Natural killer cell (primary cell): ENCODE measurements at regions not wholly inside any gene's neighbourhood (a gene's known extent, or its start where the extent isn't known, plus 50 kb on each side); places are given as distances from the start of the nearest gene placed in this dataset.

Source experiments
- ATAC-seq, 3 donors: fragments of 150-1000 bp in 2 of 3; fragments of 200-7000 bp in 1 of 3; cut with Tn5 transposase; 1 replicate in 1 of 3; 2 replicates in 2 of 3; pipeline ENCODE4 v1.10.0; 2021; ENCODE audit warnings: mild to moderate bottlenecking in 2 of 3, moderate library complexity in 2 of 3
- DNase-seq, 2 donors: peaks; one replicate each; pipeline versions ENCODE4 v3.0.0 to v3.0.0-alpha.2; 2013 to 2021; ENCODE audit warnings: mixed read lengths in 1 of 2
- H3K27ac ChIP-seq: one replicate; pipeline ENCODE4 v1.5.1; 2013; ENCODE audit warnings: mild to moderate bottlenecking, low read length
- H3K27me3 ChIP-seq: one replicate; pipeline ENCODE4 v1.6.1; 2013; ENCODE audit warnings: low read length; ENCODE audit not compliant: control insufficient read depth, insufficient read depth
- H3K36me3 ChIP-seq: one replicate; pipeline ENCODE4 v1.6.1; 2013; ENCODE audit warnings: low read length; ENCODE audit not compliant: control insufficient read depth, insufficient read depth
- H3K4me1 ChIP-seq: one replicate; pipeline ENCODE4 v1.6.1; 2013; ENCODE audit warnings: low read length; ENCODE audit not compliant: control insufficient read depth, insufficient read depth
- H3K4me3 ChIP-seq: one replicate; pipeline ENCODE4 v1.5.1; 2013; ENCODE audit warnings: low read length
- H3K9me3 ChIP-seq: one replicate; pipeline ENCODE4 v1.6.1; 2013; ENCODE audit warnings: low read length; ENCODE audit not compliant: control insufficient read depth, insufficient read depth
- H3K27ac Mint-ChIP-seq, 2 donors: one replicate each; pipeline ENCODE4 v1.8.0; 2022; ENCODE audit warnings: mild to moderate bottlenecking in 2 of 2, mixed read lengths in 2 of 2, moderate library complexity in 1 of 2
- H3K27me3 Mint-ChIP-seq, 2 donors: one replicate each; pipeline ENCODE4 v1.8.0; 2022; ENCODE audit warnings: low read depth in 2 of 2, mixed read lengths in 2 of 2
- H3K36me3 Mint-ChIP-seq: one replicate; pipeline ENCODE4 v1.8.0; 2022; ENCODE audit warnings: mixed read lengths
- H3K4me1 Mint-ChIP-seq, 2 donors: one replicate each; pipeline ENCODE4 v1.8.0; 2022; ENCODE audit warnings: mixed read lengths in 2 of 2
- H3K4me3 Mint-ChIP-seq: one replicate; pipeline ENCODE4 v1.8.0; 2022; ENCODE audit warnings: mild to moderate bottlenecking, moderate library complexity, mixed read lengths
- H3K9me3 Mint-ChIP-seq, 2 donors: one replicate each; pipeline ENCODE4 v1.8.0; 2022; ENCODE audit warnings: mixed read lengths in 2 of 2
- WGBS: methylation state at CpG from one replicate; pipeline ENCODE4 v1.1.7; 2013; ENCODE audit warnings: missing lambda C conversion rate; ENCODE audit not compliant: insufficient coverage; 5-methylcytosine and 5-hydroxymethylcytosine counted together
- intact Hi-C: fragments of 100-400 bp; cut with micrococcal nuclease; formaldehyde crosslinking; loops from one replicate; pipeline ENCODE4 v1.14.2; 2022
- TF ChIP-seq, protein P1 (sequence below): fragments of 200-600 bp; IDR thresholded peaks from one replicate; pipeline ENCODE4 v1.8.0; 2022; ENCODE audit warnings: antibody characterized with exemption

DNA sequence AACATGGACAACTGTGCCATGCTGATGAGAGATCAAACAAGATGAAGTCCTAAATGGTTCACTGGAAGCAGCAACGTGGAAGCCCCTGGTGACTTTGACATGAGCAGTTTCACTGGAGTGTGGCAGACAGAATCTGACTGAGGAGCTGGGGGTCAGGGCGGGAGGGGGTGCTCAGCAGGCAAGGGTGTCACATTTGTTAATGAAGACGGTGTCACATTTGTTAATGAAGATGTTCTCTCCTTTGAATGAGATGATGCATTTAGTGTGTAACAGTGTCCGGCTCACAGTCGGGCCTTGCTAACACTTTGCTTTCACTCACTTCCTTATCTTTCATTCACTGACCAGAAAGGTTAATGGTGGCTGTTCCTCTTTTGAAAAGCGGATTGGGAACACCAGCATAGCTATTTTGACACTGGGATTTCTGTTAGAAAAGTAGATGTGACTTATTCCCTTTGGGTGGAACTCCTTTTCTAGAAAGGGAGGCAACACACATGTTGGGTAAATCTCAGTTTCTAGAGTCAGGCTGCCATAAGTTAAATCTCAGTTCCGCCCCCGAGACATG lies 693.7 kb downstream of the UQCRFS1 start:
- WGBS: 72% methylated on average over 6 of the region's 8 CpGs
- H3K4me3 ChIP-seq: no peak overlapping the region
- H3K27ac ChIP-seq: no peak overlapping the region
- no peak for DNase-seq
- TF ChIP-seq, protein P1, sequence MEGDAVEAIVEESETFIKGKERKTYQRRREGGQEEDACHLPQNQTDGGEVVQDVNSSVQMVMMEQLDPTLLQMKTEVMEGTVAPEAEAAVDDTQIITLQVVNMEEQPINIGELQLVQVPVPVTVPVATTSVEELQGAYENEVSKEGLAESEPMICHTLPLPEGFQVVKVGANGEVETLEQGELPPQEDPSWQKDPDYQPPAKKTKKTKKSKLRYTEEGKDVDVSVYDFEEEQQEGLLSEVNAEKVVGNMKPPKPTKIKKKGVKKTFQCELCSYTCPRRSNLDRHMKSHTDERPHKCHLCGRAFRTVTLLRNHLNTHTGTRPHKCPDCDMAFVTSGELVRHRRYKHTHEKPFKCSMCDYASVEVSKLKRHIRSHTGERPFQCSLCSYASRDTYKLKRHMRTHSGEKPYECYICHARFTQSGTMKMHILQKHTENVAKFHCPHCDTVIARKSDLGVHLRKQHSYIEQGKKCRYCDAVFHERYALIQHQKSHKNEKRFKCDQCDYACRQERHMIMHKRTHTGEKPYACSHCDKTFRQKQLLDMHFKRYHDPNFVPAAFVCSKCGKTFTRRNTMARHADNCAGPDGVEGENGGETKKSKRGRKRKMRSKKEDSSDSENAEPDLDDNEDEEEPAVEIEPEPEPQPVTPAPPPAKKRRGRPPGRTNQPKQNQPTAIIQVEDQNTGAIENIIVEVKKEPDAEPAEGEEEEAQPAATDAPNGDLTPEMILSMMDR: no peak
- H3K4me1 Mint-ChIP-seq: peaks cover 5 to 11% of the 10 kb centered on the region in 2 donors
- intact Hi-C loops: no loop called here
- no peak overlapping the region for H3K27ac Mint-ChIP-seq
- H3K36me3 Mint-ChIP-seq: no peaks in the 10 kb centered on the region
- no peaks in the 10 kb centered on the region for H3K27me3 ChIP-seq
- H3K9me3 Mint-ChIP-seq: no peaks in the 10 kb centered on the region
- H3K27me3 Mint-ChIP-seq: no peaks in the 10 kb centered on the region
- no peaks in the 10 kb centered on the region for H3K4me1 ChIP-seq
- no peaks in the 10 kb centered on the region for H3K9me3 ChIP-seq
- no peak overlapping the region for H3K4me3 Mint-ChIP-seq
- no peaks in the 10 kb centered on the region for H3K36me3 ChIP-seq
- ATAC-seq: no peak

DNA sequence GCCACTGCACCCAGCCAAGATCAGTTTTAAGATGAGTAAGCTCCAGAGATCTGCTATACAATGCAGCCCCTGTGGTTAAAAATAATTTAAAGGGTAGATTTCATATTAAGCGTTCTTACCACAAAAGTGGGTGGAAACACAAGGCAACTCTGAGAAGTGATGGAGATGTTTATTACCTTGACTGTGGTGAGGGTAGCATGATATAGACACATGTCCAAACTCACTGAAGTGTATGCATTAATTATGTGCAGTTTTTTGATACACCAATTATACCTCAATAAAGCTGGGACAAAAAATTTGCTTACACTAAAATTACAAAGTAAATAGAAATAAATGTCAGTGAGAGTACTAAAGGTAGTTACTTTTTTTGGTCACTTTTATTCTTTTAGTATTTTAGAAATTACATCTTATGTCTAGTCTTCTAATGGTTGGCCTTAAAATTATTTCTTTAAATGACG lies 696.5 kb downstream of the UQCRFS1 start:
- Mint-ChIP-seq H3K27ac (no peak overlapping the region), H3K27me3 (no peaks in the 10 kb centered on the region), H3K9me3 (no peaks in the 10 kb centered on the region), H3K4me1 (peaks cover 0 to 5% of the 10 kb centered on the region in 2 donors), H3K4me3 (no peak overlapping the region), H3K36me3 (no peaks in the 10 kb centered on the region)
- TF ChIP-seq, protein P1: no peak
- WGBS: 47% methylated on average over 1 of the region's 2 CpGs
- H3K27me3 ChIP-seq: no peaks in the 10 kb centered on the region
- H3K9me3 ChIP-seq: no peaks in the 10 kb centered on the region
- no peak for ATAC-seq
- H3K27ac ChIP-seq: no peak overlapping the region
- no peak for DNase-seq
- H3K36me3 ChIP-seq: no peaks in the 10 kb centered on the region
- no peaks in the 10 kb centered on the region for H3K4me1 ChIP-seq
- intact Hi-C loops: no loop called here
- H3K4me3 ChIP-seq: no peak overlapping the region

DNA sequence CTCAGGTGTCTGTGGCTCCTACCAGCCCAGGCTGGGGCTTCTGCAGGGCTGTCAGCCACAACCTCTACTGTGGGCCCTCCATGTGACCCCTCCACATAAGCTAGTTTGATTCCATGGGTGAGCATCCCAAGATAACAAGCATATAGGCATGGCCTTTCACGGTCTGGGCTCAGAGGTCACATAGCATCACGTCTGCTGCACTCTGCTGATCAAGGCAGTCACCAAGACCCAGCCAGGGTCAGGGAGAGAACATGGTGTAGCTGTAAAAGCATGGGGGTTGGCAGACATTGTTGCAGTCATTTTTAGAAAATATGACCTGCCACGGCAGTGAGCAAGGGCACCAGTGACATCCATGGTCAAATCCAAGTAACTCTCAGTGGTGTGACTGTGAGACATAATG lies 698.8 kb downstream of the UQCRFS1 start:
- Mint-ChIP-seq H3K27ac (no peak overlapping the region), H3K4me3 (no peak overlapping the region), H3K9me3 (peaks cover 0 to 2% of the 10 kb centered on the region in 2 donors), H3K27me3 (no peaks in the 10 kb centered on the region), H3K36me3 (no peaks in the 10 kb centered on the region), H3K4me1 (peaks cover under 1 to 7% of the 10 kb centered on the region in 2 donors)
- Histone ChIP-seq H3K27ac (no peak overlapping the region), H3K4me3 (no peak overlapping the region), H3K9me3 (no peaks in the 10 kb centered on the region), H3K27me3 (no peaks in the 10 kb centered on the region), H3K4me1 (no peaks in the 10 kb centered on the region), H3K36me3 (no peaks in the 10 kb centered on the region)
- ATAC-seq: no peak
- DNase-seq: no peak
- intact Hi-C loops: no loop called here
- WGBS: 89% methylated on average over 3 of the region's 3 CpGs
- TF ChIP-seq, protein P1: no peak

DNA sequence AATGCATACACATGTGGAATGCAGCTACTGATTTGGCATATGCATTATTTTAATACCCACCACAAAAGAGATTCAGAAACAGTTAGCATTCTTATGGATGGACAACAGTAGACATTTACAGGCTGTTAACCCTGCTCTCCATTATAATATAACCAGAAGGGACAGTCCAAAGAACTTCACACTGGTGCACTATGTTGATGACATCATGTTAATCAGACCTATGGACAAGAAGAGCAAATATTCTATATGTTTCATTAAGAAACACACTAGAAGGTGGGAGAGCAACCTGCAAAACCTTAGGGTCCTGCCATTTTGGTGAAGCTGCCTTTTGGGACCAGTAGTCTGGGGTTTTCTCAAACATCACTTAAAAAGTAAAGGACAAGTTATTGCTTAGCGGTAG lies 701.3 kb downstream of the UQCRFS1 start:
- WGBS: 100% methylated on average over 1 of the region's 1 CpG

More for the DNA sequence above, 701.3 kb downstream of the UQCRFS1 start:
- no peak overlapping the region for H3K4me3 ChIP-seq
- intact Hi-C loops: no loop called here
- peaks cover 22 to 24% of the 10 kb centered on the region in 2 donors for H3K4me1 Mint-ChIP-seq
- H3K27ac Mint-ChIP-seq: no peak overlapping the region
- H3K9me3 Mint-ChIP-seq: peaks cover 0 to 2% of the 10 kb centered on the region in 2 donors
- H3K36me3 Mint-ChIP-seq: no peaks in the 10 kb centered on the region
- TF ChIP-seq, protein P1: no peak
- H3K36me3 ChIP-seq: no peaks in the 10 kb centered on the region
- no peak overlapping the region for H3K27ac ChIP-seq
- H3K27me3 Mint-ChIP-seq: no peaks in the 10 kb centered on the region
- H3K27me3 ChIP-seq: no peaks in the 10 kb centered on the region
- ATAC-seq: no peak
- no peaks in the 10 kb centered on the region for H3K9me3 ChIP-seq
- H3K4me1 ChIP-seq: peaks cover 6% of the 10 kb centered on the region
- H3K4me3 Mint-ChIP-seq: no peak overlapping the region
- DNase-seq: no peak
